GM12873 (cell line): ENCODE measurements at regions not wholly inside any gene's neighbourhood (a gene's known extent, or its start where the extent isn't known, plus 50 kb on each side); places are given as distances from the start of the nearest gene placed in this dataset.

Source experiments
- CTCF ChIP-seq: IDR thresholded peaks from 2 replicates; pipeline ENCODE4 v1.5.1; 2012; ENCODE audit warnings: low read depth, mild to moderate bottlenecking, moderate library complexity, low read length, control low read depth; ENCODE audit not compliant: insufficient read depth; ENCODE audit errors: missing control alignments

GRCh38 chr5:68440651-68441050, 225.1 kb downstream of the PIK3R1 start:
- TF ChIP-seq CTCF, result no peak

GRCh38 chr5:68441309-68442073, 225.9 kb downstream of the PIK3R1 start:
- TF ChIP-seq CTCF, result no peak

- TF ChIP-seq CTCF, result no peak
Observed at GRCh38 chr5:68443091-68443490, 227.5 kb downstream of the PIK3R1 start.

GRCh38 chr5:68444048-68444447, 228.5 kb downstream of the PIK3R1 start:
- no peak for TF ChIP-seq CTCF

GRCh38 chr5:68444833-68445232, 229.3 kb downstream of the PIK3R1 start:
- no peak for TF ChIP-seq CTCF

- no peak for TF ChIP-seq CTCF
Observed at GRCh38 chr5:68445257-68446069, 229.9 kb downstream of the PIK3R1 start.

GRCh38 chr5:68446070-68446357, 230.5 kb downstream of the PIK3R1 start:
- TF ChIP-seq CTCF, result no peak
